ENCODE measurements at regions not wholly inside any gene's neighbourhood (a gene's known extent, or its start where the extent isn't known, plus 50 kb on each side); places are given as distances from the start of the nearest gene placed in this dataset.

- ATAC-seq: no peak
These were observed 478.7 kb downstream of the SETD4 start for GRCh38 chr21:35581640-35582039.

GRCh38 chr21:35579520-35580293 lies 480.6 kb downstream of the SETD4 start:
- ATAC-seq: no peak
- TF ChIP-seq ARNTL (CRISPR knock-in tag; IDR thresholded peaks at IDR 0.05; ENCODE audit: borderline replicate concordance, low read depth) (no peak), ZFP30 (CRISPR knock-in tag; IDR thresholded peaks at IDR 0.05) (no peak), CREB5 (CRISPR knock-in tag; IDR thresholded peaks at IDR 0.05; ENCODE audit: low read depth) (no peak), ZNF8 (CRISPR knock-in tag; IDR thresholded peaks at IDR 0.05) (no peak), GLIS3 (CRISPR knock-in tag; IDR thresholded peaks at IDR 0.05) (no peak), ISL1 (CRISPR knock-in tag; IDR thresholded peaks at IDR 0.05) (no peak), BACH2 (CRISPR knock-in tag; IDR thresholded peaks at IDR 0.05; ENCODE audit: borderline replicate concordance) (no peak), RARB (CRISPR knock-in tag; IDR thresholded peaks at IDR 0.05) (no peak), PPARA (CRISPR knock-in tag; IDR thresholded peaks at IDR 0.05; ENCODE audit: borderline replicate concordance) (no peak), TCF4 (CRISPR knock-in tag; IDR thresholded peaks at IDR 0.05; ENCODE audit: borderline replicate concordance) (no peak), ZNF70 (CRISPR knock-in tag; IDR thresholded peaks at IDR 0.05) (no peak), ESRRG (CRISPR knock-in tag; IDR thresholded peaks at IDR 0.05) (no peak), ZC3H10 (CRISPR knock-in tag; IDR thresholded peaks at IDR 0.05) (no peak), CSDC2 (CRISPR knock-in tag; IDR thresholded peaks at IDR 0.05) (no peak)
- TF ChIP-seq, protein P1, sequence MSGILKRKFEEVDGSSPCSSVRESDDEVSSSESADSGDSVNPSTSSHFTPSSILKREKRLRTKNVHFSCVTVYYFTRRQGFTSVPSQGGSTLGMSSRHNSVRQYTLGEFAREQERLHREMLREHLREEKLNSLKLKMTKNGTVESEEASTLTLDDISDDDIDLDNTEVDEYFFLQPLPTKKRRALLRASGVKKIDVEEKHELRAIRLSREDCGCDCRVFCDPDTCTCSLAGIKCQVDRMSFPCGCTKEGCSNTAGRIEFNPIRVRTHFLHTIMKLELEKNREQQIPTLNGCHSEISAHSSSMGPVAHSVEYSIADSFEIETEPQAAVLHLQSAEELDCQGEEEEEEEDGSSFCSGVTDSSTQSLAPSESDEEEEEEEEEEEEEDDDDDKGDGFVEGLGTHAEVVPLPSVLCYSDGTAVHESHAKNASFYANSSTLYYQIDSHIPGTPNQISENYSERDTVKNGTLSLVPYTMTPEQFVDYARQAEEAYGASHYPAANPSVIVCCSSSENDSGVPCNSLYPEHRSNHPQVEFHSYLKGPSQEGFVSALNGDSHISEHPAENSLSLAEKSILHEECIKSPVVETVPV (CRISPR knock-in tag; IDR thresholded peaks at IDR 0.05): no peak
- TF ChIP-seq, protein P2, sequence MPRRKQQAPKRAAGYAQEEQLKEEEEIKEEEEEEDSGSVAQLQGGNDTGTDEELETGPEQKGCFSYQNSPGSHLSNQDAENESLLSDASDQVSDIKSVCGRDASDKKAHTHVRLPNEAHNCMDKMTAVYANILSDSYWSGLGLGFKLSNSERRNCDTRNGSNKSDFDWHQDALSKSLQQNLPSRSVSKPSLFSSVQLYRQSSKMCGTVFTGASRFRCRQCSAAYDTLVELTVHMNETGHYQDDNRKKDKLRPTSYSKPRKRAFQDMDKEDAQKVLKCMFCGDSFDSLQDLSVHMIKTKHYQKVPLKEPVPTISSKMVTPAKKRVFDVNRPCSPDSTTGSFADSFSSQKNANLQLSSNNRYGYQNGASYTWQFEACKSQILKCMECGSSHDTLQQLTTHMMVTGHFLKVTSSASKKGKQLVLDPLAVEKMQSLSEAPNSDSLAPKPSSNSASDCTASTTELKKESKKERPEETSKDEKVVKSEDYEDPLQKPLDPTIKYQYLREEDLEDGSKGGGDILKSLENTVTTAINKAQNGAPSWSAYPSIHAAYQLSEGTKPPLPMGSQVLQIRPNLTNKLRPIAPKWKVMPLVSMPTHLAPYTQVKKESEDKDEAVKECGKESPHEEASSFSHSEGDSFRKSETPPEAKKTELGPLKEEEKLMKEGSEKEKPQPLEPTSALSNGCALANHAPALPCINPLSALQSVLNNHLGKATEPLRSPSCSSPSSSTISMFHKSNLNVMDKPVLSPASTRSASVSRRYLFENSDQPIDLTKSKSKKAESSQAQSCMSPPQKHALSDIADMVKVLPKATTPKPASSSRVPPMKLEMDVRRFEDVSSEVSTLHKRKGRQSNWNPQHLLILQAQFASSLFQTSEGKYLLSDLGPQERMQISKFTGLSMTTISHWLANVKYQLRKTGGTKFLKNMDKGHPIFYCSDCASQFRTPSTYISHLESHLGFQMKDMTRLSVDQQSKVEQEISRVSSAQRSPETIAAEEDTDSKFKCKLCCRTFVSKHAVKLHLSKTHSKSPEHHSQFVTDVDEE (CRISPR knock-in tag; IDR thresholded peaks at IDR 0.05): no peak

More at GRCh38 chr21:35581640-35582039, 478.7 kb downstream of the SETD4 start:
- TF ChIP-seq ISL1 (CRISPR knock-in tag; IDR thresholded peaks at IDR 0.05) (no peak), RARB (CRISPR knock-in tag; IDR thresholded peaks at IDR 0.05) (no peak), PATZ1 (CRISPR knock-in tag; IDR thresholded peaks at IDR 0.05; ENCODE audit: borderline replicate concordance) (no peak), ARNTL (CRISPR knock-in tag; IDR thresholded peaks at IDR 0.05; ENCODE audit: borderline replicate concordance, low read depth) (no peak), ZFP30 (CRISPR knock-in tag; IDR thresholded peaks at IDR 0.05) (no peak), ZNF70 (CRISPR knock-in tag; IDR thresholded peaks at IDR 0.05) (no peak), ZFP3 (CRISPR knock-in tag; IDR thresholded peaks at IDR 0.05) (no peak), ZC3H10 (CRISPR knock-in tag; IDR thresholded peaks at IDR 0.05) (no peak), CREB5 (CRISPR knock-in tag; IDR thresholded peaks at IDR 0.05; ENCODE audit: low read depth) (no peak), TOX (CRISPR knock-in tag; IDR thresholded peaks at IDR 0.05; ENCODE audit: borderline replicate concordance) (no peak), ZNF8 (CRISPR knock-in tag; IDR thresholded peaks at IDR 0.05) (no peak), PPARA (CRISPR knock-in tag; IDR thresholded peaks at IDR 0.05; ENCODE audit: borderline replicate concordance) (no peak), ZNF565 (CRISPR knock-in tag; conservative IDR thresholded peaks at IDR 0.05; ENCODE audit: low read depth) (no peak), BACH2 (CRISPR knock-in tag; IDR thresholded peaks at IDR 0.05; ENCODE audit: borderline replicate concordance) (no peak), CSDC2 (CRISPR knock-in tag; IDR thresholded peaks at IDR 0.05) (no peak), OSR1 (CRISPR knock-in tag; IDR thresholded peaks at IDR 0.05) (no peak), TCF4 (CRISPR knock-in tag; IDR thresholded peaks at IDR 0.05; ENCODE audit: borderline replicate concordance) (no peak)
- TF ChIP-seq, protein P3, sequence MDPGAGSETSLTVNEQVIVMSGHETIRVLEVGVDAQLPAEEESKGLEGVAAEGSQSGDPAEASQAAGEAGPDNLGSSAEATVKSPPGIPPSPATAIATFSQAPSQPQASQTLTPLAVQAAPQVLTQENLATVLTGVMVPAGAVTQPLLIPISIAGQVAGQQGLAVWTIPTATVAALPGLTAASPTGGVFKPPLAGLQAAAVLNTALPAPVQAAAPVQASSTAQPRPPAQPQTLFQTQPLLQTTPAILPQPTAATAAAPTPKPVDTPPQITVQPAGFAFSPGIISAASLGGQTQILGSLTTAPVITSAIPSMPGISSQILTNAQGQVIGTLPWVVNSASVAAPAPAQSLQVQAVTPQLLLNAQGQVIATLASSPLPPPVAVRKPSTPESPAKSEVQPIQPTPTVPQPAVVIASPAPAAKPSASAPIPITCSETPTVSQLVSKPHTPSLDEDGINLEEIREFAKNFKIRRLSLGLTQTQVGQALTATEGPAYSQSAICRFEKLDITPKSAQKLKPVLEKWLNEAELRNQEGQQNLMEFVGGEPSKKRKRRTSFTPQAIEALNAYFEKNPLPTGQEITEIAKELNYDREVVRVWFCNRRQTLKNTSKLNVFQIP (CRISPR knock-in tag; IDR thresholded peaks at IDR 0.05; ENCODE audit: borderline replicate concordance, low read depth): no peak
- TF ChIP-seq, protein P1 (CRISPR knock-in tag; IDR thresholded peaks at IDR 0.05): no peak

Data from SK-N-SH treated with all-trans-retinoic acid at 6 μM for 48 hours (cell line).